Heart left ventricle (tissue), 13 donors: ENCODE measurements at regions not wholly inside any gene's neighbourhood (a gene's known extent, or its start where the extent isn't known, plus 50 kb on each side); places are given as distances from the start of the nearest gene placed in this dataset.

Experiments
- CTCF ChIP-seq, 12 donors: fragments of 200-600 bp; sonication (generic) in 4 of 12; IDR thresholded peaks; one replicate each; pipeline versions ENCODE4 v1.5.0 to v1.8.0; 2018 to 2022; ENCODE audit warnings: antibody characterized with exemption in 12 of 12, mild to moderate bottlenecking in 5 of 12
- POLR2A ChIP-seq, 2 donors: fragments of 450-650 bp; IDR thresholded peaks; one replicate each; pipeline ENCODE4 v1.6.1; 2017; ENCODE audit warnings: antibody characterized with exemption in 2 of 2, mild to moderate bottlenecking in 2 of 2, moderate library complexity in 2 of 2
- donor health status: ischemic (EF 13 %, LVEDD 7.1; RV severe dilation, severe dysfunction).
- donor health status: DM: no; HTN: yes; CAD: no.
- donor health status: DM: no; HTN: no; CAD: no.
- donor health status: ischemic (EF 25% LVEDD 6.9; RV normal size, moderate dysfunction).
- donor health status: ischemic (EF 25% LVEDD 5.7; RV mildly dilated, moderate dysfunction).
- donor health status: ischemic (EF 35%, LVEDD 5.7; RV mildly dilated, moderate dysfunction).
- donor health status: nonischemic (EF 11% LVEDD 7.7; RV severe dilation, severe dysfunction).
- donor health status: DM: yes; HTN: yes; CAD: no.
- donor health status: PGD.
- donor health status: ischemic (EF 29% LVEDD 5.4; RV normal size, mild dysfunction).
- donor health status: nonischemic (EF 23%, LVEDD 6.1; RV moderate dilation, normal function).

GRCh38 chr3:72035606-72036005 lies 250.7 kb upstream of the PROK2 start:
- TF ChIP-seq CTCF (IDR thresholded peaks at IDR 0.05) (no peak), POLR2A (IDR thresholded peaks at IDR 0.05) (no peak)
